Activated CD8-positive, alpha-beta T cell treated with anti-CD3 and anti-CD28 coated beads, Interleukin-2, amount 10 ng/mL, durations not matched to agents 7 days and 5 days (primary cell): ENCODE measurements at regions not wholly inside any gene's neighbourhood (a gene's known extent, or its start where the extent isn't known, plus 50 kb on each side); places are given as distances from the start of the nearest gene placed in this dataset.
"Not testable (repeated sequence)": the region's sequence is repeated elsewhere in the genome, so short reads cannot be mapped to it uniquely, and the experiment has no call there.

Source experiments
- ATAC-seq: fragments of 150-1000 bp; cut with Tn5 transposase; one replicate; pipeline ENCODE4 v1.10.0; 2021; ENCODE audit warnings: moderate library complexity
- CTCF ChIA-PET: fragments of 350-600 bp; sonication (Branson Sonifier 250); formaldehyde crosslinking; loops from one replicate; lab custom pipeline; 2021; ENCODE audit warnings: antibody characterized with exemption; lab: Charles Lee
- POLR2A ChIA-PET: fragments of 350-600 bp; sonication (Branson Sonifier 250); formaldehyde crosslinking; loops from one replicate; lab custom pipeline; 2021; ENCODE audit warnings: antibody characterized with exemption; lab: Charles Lee
- DNase-seq: peaks from one replicate; pipeline ENCODE4 v3.0.0-alpha.2; 2020
- H3K27ac Mint-ChIP-seq: one replicate; pipeline ENCODE4 v1.8.0; 2021; ENCODE audit warnings: mild to moderate bottlenecking, mixed read lengths
- H3K27me3 Mint-ChIP-seq: one replicate; pipeline ENCODE4 v1.8.0; 2021; ENCODE audit warnings: low read depth, mixed read lengths
- H3K36me3 Mint-ChIP-seq: one replicate; pipeline ENCODE4 v1.8.0; 2021; ENCODE audit warnings: low read depth, mixed read lengths
- H3K4me1 Mint-ChIP-seq: one replicate; pipeline ENCODE4 v1.8.0; 2021; ENCODE audit warnings: low read depth, mixed read lengths
- H3K4me3 Mint-ChIP-seq: one replicate; pipeline ENCODE4 v1.8.0; 2021; ENCODE audit warnings: mild to moderate bottlenecking, mixed read lengths
- H3K9me3 Mint-ChIP-seq: one replicate; pipeline ENCODE4 v1.8.0; 2022; ENCODE audit warnings: mixed read lengths; ENCODE audit not compliant: insufficient read depth

GRCh38 chr12:124650912-124651311, 83.5 kb upstream of the NCOR2 start:
- peaks cover 4% of the 10 kb centered on the region for H3K9me3 Mint-ChIP-seq
- peaks cover 9% of the 10 kb centered on the region for H3K4me1 Mint-ChIP-seq
- DNase-seq, result no peak
- no peak overlapping the region for H3K27ac Mint-ChIP-seq
- no peaks in the 10 kb centered on the region for H3K36me3 Mint-ChIP-seq
- ChIA-PET POLR2A (no interaction called here), CTCF (no interaction called here)
- H3K27me3 Mint-ChIP-seq, result peaks cover 10% of the 10 kb centered on the region
- H3K4me3 Mint-ChIP-seq, result no peak overlapping the region
- no peak for ATAC-seq

DNA sequence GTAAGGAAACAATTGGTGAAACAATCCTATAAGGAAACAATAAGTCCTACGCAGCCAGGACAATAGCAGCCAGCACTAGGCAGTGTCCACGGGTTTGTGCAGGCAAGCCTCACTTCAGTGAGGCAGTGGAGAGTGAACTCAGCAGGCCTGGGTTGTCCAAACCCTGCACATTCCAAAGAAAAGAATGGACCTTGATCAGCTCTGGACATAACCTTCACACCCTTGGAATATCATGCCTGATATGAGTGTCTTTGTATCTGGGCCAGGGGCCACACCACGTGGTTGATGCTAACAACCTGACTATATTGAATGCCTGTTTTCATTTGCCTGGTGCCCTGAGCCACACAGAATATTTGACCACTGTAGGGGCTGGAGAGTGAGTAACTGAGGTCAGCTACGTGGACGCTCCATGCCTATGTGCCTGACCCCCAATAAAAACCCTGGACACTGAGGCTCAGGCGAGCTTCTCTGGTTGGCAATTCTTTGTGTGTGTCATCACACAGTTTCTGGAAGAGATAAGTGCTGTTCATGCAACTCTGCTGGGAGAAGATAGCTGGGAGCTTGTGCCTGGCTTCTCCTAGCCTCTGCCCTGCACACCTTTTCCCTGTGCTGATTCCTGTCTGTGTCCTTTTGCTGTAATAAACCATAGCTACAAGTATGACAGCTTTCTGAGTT, 81.4 kb upstream of the NCOR2 start:
- H3K36me3 Mint-ChIP-seq, result no peaks in the 10 kb centered on the region
- ATAC-seq (no peak), DNase-seq (no peak)
- ChIA-PET CTCF (interaction anchor here (0.6 kb wide), 1 partner anchor 483 kb away, joined by 3 read pairs; no protein-coding TSS in a partner anchor), POLR2A (no interaction called here)
- peaks cover 14% of the 10 kb centered on the region for H3K4me1 Mint-ChIP-seq
- peaks cover 9% of the 10 kb centered on the region for H3K27me3 Mint-ChIP-seq
- H3K9me3 Mint-ChIP-seq, result peaks cover 4% of the 10 kb centered on the region
- no peak overlapping the region for H3K27ac Mint-ChIP-seq
- no peak overlapping the region for H3K4me3 Mint-ChIP-seq

DNA sequence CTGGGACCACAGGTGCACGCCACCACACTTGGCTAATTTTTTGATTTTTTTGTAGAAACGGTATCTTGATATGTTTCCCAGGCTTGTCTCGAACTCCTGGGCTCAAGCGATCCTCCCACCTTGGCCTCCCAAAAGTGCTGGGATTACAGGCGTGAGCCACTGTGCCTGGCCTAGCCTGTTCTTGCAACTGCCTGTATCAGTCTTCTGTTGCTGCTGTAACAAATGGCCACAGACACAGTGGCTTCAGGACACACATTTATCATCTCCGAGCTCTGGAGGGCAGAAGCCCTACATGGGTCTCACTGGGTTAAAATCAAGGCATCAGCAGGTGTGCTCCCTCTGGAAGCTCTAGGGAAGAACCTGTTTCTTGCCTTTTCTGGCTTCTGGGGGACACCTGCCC, 79.9 kb upstream of the NCOR2 start:
- Mint-ChIP-seq H3K4me1 (peaks cover 14% of the 10 kb centered on the region), H3K27ac (no peak overlapping the region), H3K27me3 (peaks cover 6% of the 10 kb centered on the region), H3K4me3 (no peak overlapping the region), H3K36me3 (no peaks in the 10 kb centered on the region), H3K9me3 (peaks cover 4% of the 10 kb centered on the region)
- ChIA-PET POLR2A (no interaction called here), CTCF (no interaction called here)
- no peak for DNase-seq
- no peak for ATAC-seq

DNA sequence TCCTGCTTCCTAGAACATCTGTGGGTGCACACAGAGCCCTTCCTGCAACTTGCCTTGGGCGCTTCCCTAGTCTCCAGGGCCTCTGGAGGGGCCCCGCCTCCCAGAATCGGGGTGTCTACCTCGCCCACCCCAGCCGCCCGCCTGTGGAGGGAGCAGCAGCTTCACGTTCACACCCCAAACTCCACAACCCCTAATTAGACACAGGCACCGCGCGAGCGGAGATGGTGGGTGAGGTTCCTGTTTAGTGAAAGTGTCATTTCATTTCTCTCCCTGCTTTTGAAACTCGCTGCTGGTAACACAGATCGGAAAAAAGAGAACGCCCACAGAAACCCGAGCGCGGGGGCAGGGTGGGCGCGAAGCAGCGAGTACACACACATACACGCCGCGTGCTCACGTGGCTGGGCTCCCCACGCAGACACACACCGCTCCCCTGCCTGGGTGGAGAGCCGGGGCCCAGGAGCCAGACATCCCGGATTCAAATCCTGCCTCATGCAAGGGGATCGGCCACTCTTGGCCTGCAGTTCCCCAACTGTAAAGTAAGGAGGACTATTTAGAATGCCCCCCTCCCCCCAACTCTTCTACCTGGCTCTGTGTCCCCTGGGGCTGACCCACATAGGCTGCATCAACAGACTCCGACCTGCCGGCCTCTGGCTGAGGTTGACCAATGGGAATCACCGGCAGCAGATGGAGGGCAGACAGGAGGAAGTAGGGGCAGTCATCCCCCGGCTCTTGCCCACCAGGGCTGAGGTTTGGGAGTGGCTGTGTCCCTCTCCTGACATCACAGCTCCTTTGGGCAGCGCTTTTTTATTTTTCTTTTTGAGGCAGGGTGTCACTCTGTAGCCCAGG, 79.2 kb upstream of the NCOR2 start:
- no peak overlapping the region for H3K27ac Mint-ChIP-seq
- POLR2A ChIA-PET, result no interaction called here
- H3K4me3 Mint-ChIP-seq, result peak overlapping the region; percentile 40
- CTCF ChIA-PET, result no interaction called here
- no peaks in the 10 kb centered on the region for H3K36me3 Mint-ChIP-seq
- ATAC-seq (no peak), DNase-seq (peak; percentile 26)
- peaks cover 4% of the 10 kb centered on the region for H3K9me3 Mint-ChIP-seq
- peaks cover 14% of the 10 kb centered on the region for H3K4me1 Mint-ChIP-seq
- H3K27me3 Mint-ChIP-seq, result peaks cover 6% of the 10 kb centered on the region

- no peak overlapping the region for H3K27ac Mint-ChIP-seq
These were observed 78.3 kb upstream of the NCOR2 start for GRCh38 chr12:124645530-124646244.

GRCh38 chr12:124643768-124644167, 76.4 kb upstream of the NCOR2 start:
- peaks cover 14% of the 10 kb centered on the region for H3K4me1 Mint-ChIP-seq
- H3K4me3 Mint-ChIP-seq, ATAC-seq: not testable (repeated sequence)

More at GRCh38 chr12:124645530-124646244, 78.3 kb upstream of the NCOR2 start:
- no peak for ATAC-seq
- H3K27me3 Mint-ChIP-seq, result peaks cover 4% of the 10 kb centered on the region
- CTCF ChIA-PET, result no interaction called here
- H3K9me3 Mint-ChIP-seq, result peaks cover 4% of the 10 kb centered on the region
- no peak overlapping the region for H3K4me3 Mint-ChIP-seq
- H3K4me1 Mint-ChIP-seq, result peaks cover 14% of the 10 kb centered on the region
- DNase-seq, result no peak
- H3K36me3 Mint-ChIP-seq, result no peaks in the 10 kb centered on the region
- POLR2A ChIA-PET, result no interaction called here

DNA sequence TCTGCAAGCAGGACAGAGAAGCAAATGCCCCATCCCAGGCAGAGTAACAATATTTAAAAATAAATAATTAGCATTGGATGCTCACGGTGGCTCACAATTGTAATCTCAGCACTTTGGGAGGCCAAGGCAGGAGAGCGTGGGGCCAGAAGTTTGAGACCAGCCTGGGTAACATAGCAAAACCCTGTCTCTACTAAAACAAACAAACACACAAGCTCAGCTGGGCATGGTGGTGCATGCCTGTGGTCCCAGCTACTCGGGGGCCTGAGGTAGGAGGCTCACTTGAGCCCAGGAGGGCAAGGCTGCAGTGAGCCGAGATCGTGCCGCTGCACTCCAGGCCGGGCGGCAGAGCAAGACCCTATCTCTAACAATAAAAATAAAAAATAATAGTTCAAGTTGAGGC, 74.7 kb upstream of the NCOR2 start:
- H3K4me3 Mint-ChIP-seq, result no peak overlapping the region
- peaks cover 14% of the 10 kb centered on the region for H3K4me1 Mint-ChIP-seq
- peaks cover 3% of the 10 kb centered on the region for H3K27me3 Mint-ChIP-seq
- DNase-seq (no peak), ATAC-seq (no peak)
- ChIA-PET POLR2A (no interaction called here), CTCF (no interaction called here)
- no peaks in the 10 kb centered on the region for H3K9me3 Mint-ChIP-seq
- no peaks in the 10 kb centered on the region for H3K36me3 Mint-ChIP-seq
- H3K27ac Mint-ChIP-seq, result no peak overlapping the region

More at GRCh38 chr12:124643768-124644167, 76.4 kb upstream of the NCOR2 start:
- CTCF ChIA-PET, H3K9me3 Mint-ChIP-seq, H3K27ac Mint-ChIP-seq, H3K27me3 Mint-ChIP-seq, DNase-seq, POLR2A ChIA-PET, H3K36me3 Mint-ChIP-seq: not testable (repeated sequence)

DNA sequence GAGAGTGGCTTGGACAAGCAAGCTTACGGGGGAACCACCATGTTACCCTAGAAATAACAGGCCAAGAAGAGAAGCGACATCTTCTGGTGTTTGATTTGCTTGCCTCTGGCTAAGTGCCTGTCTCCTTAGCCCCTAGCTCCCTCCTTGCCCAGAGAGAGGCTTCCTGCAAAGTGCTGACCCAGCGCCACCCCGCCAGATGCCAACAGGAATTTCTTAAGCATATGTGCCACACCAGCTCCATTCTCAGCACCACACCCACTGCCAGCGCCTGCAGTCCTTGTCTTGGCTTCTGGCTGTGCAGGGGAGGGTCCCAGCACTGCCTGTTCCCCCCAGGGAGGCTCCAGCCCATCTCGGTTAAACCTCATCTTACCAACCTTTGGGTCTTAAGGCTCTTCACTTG, 74.2 kb upstream of the NCOR2 start:
- H3K4me1 Mint-ChIP-seq, result peaks cover 13% of the 10 kb centered on the region
- no peak for ATAC-seq
- H3K9me3 Mint-ChIP-seq, result no peaks in the 10 kb centered on the region
- POLR2A ChIA-PET, result no interaction called here
- no peaks in the 10 kb centered on the region for H3K36me3 Mint-ChIP-seq
- H3K4me3 Mint-ChIP-seq, result no peak overlapping the region
- CTCF ChIA-PET, result interaction anchor here (0.9 kb wide), 1 partner anchor 21 kb away, joined by 3 read pairs; no protein-coding TSS in a partner anchor
- no peak overlapping the region for H3K27ac Mint-ChIP-seq
- peaks cover 3% of the 10 kb centered on the region for H3K27me3 Mint-ChIP-seq
- no peak for DNase-seq

DNA sequence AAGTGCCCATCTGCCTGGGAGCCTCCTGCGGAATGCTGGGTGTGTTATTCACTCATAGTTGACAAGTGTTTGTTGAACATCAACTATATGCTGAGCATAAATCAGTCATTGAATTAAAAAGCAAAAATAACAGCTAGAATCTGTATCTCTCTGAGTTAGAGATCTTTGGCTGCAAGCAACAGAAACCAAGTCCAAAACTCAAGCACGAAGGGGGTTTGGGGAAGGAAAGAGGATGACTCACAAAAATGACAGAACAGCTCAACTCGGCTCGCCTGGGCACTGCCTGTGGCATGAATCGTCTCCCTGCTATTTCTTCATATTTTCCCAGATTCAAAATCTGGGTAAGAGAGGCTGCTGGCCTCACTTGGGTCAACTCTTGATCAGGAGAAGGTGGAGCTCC, 72.6 kb upstream of the NCOR2 start:
- Mint-ChIP-seq H3K36me3 (no peaks in the 10 kb centered on the region), H3K27ac (no peak overlapping the region), H3K27me3 (peaks cover 2% of the 10 kb centered on the region), H3K4me3 (no peak overlapping the region), H3K9me3 (no peaks in the 10 kb centered on the region), H3K4me1 (peaks cover 9% of the 10 kb centered on the region)
- DNase-seq, result no peak
- POLR2A ChIA-PET, result no interaction called here
- no peak for ATAC-seq
- CTCF ChIA-PET, result no interaction called here

GRCh38 chr12:124639122-124639806, 71.9 kb upstream of the NCOR2 start:
- H3K36me3 Mint-ChIP-seq, result no peaks in the 10 kb centered on the region
- DNase-seq (no peak), ATAC-seq (no peak)
- H3K27ac Mint-ChIP-seq, result no peak overlapping the region
- no peaks in the 10 kb centered on the region for H3K27me3 Mint-ChIP-seq
- peaks cover 9% of the 10 kb centered on the region for H3K4me1 Mint-ChIP-seq
- H3K9me3 Mint-ChIP-seq, result no peaks in the 10 kb centered on the region
- H3K4me3 Mint-ChIP-seq, result no peak overlapping the region
- CTCF ChIA-PET, result no interaction called here
- POLR2A ChIA-PET, result no interaction called here

DNA sequence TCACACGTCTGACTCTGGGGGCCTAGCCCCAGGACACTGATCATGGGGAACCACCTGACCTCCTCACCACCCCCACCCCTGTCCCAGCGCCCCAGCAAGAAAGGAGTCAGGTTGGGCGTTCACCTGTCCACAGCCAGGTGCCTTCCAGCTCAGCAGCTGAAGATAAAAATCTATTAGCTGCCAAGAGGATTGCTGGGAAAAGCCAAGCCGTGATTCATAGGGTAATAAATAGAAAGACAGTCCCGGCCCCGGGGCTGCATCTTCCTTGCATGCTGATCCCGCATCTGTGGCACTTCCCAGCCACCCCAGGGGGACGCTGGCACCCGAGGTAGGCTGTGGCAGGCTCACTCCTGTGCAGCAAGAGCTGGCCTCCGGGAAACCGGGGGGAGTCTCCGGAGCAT, 70.2 kb upstream of the NCOR2 start:
- ATAC-seq (no peak), DNase-seq (no peak)
- ChIA-PET POLR2A (no interaction called here), CTCF (no interaction called here)
- Mint-ChIP-seq H3K4me3 (no peak overlapping the region), H3K36me3 (no peaks in the 10 kb centered on the region), H3K9me3 (no peaks in the 10 kb centered on the region), H3K27me3 (no peaks in the 10 kb centered on the region), H3K4me1 (peaks cover 9% of the 10 kb centered on the region), H3K27ac (no peak overlapping the region)
